HPDE6-E6E7 (cell line): ENCODE measurements at regions not wholly inside any gene's neighbourhood (a gene's known extent, or its start where the extent isn't known, plus 50 kb on each side); places are given as distances from the start of the nearest gene placed in this dataset.
A peak's percentile ranks its signal among the peaks of the same experiment; 100 is the strongest.
"Not testable (repeated sequence)": the region's sequence is repeated elsewhere in the genome, so short reads cannot be mapped to it uniquely, and the experiment has no call there.

ENCODE experiments used
- DNase-seq: peaks from one replicate; pipeline ENCODE4 v3.0.0; 2011; ENCODE audit warnings: missing footprints; ENCODE audit errors: extremely low spot score

DNA sequence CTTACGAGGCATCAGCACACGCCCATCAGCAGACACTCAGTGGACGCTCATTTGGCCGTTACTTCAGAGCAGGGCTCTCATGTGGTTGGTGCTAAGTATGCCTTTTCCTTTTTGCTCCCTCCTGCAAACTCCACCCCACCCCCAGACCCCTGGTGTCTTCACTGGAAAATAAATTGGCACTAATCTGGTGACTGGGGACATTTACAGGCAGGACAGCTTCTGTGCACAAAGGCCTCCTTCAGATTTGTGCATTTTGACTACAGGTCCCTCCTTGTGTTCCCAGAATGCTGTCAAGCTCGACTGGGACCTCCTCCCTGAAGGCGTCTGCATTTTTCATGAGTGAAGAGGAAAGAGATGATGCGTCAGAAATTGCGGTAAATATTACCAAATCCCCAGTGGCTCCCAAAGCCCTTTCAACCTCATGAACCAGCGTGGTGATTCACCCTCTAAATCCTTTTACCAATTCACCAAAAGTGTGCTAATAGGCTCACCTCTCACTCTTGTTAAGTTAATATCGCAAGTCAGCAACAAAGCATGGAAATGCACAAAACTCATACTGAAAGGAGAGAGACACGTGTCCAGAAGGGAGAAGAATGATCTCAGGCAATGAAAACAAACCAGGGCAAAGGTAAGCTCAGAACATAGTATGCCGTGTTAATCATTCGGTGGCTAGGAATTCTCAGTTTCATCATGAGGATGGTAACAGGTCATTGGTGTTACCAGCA lies 119.0 kb downstream of the NKX6-1 start:
- peak; percentile 51 for DNase-seq

DNA sequence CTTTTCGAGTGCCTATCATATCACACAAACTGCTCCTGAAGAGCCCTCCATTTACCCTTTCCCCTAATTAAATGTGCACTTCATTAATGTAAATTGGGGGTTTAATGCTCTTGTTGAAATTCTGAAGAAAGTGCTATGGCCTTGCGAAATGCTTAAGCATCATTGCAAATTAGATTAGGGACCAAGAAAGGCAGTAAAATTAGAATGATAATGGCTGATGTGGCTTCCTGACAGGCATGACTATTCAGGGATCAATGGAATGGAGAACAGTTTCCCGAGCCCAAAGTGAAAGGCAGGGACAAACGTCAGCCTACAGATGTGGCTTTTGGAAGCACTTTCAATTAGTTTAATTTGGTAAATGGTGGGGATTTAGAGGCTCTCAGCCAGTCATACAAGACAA lies 120.1 kb downstream of the NKX6-1 start:
- no peak for DNase-seq

DNA sequence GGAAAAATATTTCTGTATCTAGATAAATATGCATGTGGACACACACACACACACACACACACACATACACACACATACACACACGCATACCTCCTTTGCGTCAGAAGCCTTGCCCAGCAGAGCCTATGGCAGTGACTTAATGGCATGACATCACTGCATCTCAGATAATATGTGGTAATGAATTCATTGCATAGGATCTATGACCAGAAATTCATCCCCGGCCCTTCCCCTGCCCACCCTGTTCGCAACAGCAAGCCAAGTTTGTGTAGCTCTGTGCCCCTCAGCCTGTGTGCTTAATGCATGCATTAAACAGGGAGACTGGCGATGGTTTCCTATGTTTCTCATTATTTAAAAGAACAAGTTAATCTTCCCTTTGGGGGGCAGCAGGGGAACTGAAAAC lies 120.7 kb downstream of the NKX6-1 start:
- no peak for DNase-seq

DNA sequence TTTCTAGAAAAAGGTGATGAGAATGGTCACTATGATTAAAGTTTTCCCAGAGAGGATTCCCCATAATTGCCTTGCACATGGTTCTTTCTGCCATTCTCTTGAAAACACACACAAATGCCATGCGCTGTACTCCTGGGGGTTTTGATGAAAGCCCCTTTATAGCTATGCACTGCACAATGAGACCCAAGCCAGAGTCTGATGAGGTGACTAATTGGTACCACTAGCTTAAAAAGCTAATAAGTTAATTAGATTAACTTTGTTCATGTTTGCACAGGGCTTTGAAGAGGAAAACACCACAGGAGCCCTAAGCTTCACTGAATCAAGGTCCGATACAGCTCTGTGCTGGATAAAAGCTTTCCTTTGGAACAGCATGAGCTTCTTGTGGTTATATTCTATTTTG lies 132.2 kb downstream of the NKX6-1 start:
- DNase-seq, result no peak

DNA sequence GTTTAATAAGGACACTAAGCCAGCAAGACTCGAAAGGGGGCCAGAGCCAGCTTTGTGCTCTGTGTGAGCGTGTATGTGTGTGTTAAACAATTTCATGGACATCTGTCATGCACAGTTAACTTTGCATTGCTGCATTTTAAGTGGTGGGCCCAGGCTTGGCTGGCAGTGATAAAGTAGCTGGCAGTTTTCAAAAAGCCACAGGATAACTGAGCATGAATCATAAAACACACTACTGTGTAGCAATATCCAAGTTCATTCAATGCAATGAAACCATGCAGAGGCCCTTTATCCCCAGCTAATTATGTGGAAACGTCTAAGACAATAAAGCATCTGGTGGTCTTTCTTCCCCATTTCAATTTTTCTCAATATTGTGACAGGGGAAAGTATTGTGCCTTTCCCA lies 132.9 kb downstream of the NKX6-1 start:
- no peak for DNase-seq

DNA sequence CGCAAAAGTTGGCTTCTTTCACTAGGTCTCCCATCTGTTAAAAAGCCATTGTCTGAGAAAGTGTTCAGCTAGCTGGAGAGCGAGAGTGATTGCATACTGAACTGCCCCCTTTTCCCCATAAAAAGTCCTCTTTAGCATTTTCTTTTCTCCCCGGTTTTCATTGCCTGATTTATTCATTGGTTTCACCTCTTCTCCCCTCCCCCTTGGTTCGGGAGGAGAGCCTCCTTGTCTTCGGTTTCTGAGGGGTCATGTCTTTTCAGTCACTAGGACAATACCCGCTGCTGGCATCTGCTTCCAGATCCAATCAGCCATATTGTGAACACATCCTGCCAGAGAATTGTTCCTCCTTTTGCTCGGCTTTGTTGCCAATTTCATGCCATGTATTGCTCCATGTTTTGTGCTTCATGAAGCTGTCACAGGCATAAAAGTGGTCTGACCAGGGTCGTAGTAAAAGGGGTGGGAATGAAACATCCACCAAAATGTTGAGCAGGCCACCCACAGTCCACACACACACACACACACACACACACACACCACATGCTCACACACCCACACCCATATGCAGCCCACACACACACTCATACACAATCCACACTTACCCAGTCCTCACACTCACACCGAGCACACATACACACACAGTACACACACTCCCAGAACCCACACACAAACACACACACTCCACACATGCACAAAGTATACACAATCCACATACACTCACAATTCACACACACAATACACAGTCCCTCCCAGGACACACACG lies 136.0 kb downstream of the NKX6-1 start:
- no peak for DNase-seq

DNA sequence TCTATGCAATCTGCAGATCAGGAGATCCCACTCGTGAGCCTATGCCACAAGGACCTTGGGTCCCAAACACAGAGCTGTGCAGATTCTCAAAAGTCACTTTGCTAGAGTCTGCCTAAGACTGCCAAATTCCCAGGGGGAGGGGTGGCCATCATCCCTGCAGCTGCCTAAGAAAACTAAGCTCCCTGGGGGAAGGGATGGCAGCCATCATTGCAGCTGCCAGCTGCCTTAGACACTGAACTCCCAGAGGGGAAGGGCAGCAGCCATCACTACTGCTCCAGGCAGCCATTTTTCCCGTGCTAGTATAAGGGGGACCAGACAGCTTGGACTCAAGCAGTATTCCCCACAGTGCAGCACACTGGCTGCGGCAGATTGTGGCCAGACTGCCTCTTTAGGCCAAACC lies 156.9 kb downstream of the NKX6-1 start:
- DNase-seq, result no peak

DNA sequence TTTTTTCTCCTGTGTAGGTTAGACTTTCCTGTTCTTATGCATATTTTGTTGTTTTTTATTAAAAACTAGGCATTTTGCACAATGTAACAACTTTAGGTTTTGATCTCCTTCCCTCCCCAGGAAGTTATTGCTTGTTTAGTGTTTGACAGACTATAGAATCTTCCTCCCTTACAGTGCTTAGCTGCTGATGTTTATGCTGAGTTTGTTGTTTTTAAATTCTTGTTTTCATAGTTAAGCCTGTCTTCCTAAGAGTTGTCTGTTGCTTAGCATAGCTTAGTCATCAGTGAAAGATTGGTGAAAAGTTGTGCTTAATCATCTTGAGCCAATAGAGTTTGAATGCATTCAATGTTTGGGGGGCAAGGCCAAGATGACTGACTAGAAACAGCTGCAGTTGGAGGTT lies 157.5 kb downstream of the NKX6-1 start:
- DNase-seq, result no peak

DNA sequence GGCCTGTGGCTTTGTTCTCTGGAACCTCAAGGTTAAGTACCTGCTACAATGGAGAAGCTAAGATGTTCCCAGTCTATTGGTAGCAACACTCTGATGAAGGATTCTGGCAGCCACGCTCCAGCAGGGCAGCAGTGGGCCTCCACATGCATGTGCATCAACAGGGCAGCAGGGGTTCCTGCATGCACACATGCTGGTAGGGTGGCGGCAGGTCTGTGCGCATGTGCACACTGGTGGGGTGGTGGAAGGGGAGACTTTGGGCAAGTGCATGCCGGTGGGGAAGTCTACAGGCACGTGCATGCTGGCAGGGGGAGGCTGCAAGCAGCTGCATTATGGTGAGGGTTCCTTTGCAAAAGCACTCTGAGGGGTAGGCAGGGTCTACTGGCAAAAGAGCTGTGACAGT lies 160.7 kb downstream of the NKX6-1 start:
- no peak for DNase-seq

DNA sequence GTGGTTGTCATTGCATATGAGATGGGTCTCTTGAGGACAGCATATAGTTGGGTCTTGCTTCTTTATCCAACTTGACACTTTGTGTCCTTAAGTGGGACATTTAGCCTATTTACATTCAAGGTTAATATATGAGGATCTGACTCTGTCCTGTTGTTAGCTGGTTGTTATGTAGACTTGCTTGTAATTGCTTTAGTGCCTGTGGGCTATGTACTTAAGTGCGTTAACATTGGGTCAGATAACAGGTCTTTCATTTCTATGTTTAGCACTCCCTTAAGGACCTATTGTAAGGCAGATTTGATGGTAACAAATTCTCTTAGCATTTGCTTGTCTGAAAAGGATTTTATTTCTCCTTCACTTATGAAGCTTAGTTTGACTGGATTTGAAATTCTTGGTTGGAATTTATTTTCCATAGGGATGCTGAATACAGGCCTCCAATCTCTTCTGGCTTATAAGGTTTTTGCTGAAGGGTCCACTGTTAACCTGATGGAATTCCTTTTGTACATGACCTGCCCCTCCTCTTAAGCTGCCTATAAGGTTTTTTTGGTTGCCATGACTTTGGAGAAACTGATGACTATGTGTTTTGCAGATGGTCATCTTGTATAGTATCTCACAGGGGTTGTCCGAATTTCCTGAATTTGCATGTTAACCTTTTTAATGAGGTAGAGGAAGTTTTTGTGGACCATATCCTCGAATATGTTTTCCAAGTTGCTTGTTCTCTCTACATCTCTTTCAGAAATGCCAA lies 162.0 kb downstream of the NKX6-1 start:
- no peak for DNase-seq

DNA sequence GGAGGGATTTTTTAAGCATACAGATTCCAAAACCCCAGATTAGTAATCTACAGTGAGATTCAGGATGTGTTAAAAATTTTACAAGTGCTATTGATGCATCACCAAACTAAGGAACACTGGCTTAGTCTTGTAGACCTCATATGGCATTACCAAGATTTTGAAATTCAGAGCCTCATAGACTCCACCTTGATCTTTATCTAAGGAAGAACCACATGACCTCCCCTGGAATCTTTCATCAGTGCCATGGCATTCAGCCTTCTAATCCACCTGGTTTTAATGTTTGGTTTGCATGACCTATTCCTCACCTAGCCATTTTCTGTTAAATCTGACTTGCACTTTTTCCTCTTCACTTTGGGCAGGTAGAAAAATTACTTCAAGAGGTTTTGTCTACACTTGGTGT lies 171.6 kb downstream of the NKX6-1 start:
- DNase-seq, result no peak

DNA sequence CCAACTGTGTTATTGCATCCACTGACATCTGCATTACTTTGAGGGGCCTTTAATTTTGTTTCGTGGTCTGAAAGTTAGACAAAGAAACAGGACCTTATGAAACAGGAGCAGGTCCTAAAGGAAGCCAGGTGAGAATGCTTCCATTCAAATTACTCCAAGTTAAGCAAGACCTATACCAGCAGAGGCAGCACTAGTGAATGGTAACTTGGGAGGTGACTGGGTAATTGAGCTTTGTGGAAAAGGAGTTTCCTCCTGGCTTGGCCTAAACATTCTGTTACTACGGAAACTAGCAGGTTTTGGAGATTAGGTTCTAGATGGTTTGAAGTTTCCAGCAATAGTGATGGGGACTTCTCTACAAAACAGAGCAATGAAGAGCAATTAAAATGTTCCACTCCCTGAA lies 173.5 kb downstream of the NKX6-1 start:
- DNase-seq, result no peak

DNA sequence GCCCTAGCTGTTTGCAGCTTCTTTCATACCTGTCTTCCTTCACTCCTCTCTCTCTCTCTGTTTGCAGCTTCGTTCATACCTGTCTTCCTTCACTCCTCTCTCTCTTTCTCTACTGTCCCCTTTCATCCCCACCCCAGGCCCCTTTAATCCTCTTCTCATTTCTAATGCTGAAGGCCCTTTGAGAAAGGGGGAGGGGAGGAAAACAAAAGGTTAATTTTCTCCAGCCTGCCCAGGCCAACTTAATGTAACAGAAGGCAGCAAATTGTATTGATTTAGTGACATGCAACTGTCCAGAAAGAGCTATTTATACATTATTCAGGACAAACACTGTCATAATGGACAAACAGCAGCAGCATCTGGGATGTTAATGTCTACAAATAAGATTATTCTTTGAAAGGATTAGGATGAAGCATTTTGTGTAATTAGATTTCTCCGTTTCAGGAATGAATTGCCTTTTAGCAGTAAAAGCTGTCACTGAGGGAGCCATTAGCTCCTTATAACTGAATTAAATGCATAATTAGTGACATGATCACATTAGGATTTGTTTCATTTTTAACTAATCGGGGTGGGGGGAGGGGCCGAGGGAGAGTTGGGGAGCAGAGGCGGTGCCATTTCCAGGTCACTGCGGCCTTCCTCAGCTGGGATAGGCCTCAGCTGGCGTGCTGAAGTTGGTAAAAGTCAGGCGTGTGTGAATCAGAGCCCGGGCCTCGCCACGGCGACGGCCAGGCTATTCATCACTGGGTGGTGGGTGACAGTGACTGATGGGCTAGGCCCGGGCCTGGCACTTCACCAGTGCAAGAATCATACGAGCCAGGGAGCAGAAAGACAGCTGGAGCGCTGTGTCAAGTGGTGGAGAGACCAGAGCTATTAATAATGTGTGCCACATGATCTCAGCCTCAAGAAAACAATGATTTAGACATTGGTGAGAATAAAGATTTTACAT lies 174.5 kb downstream of the NKX6-1 start:
- DNase-seq, result no peak

DNA sequence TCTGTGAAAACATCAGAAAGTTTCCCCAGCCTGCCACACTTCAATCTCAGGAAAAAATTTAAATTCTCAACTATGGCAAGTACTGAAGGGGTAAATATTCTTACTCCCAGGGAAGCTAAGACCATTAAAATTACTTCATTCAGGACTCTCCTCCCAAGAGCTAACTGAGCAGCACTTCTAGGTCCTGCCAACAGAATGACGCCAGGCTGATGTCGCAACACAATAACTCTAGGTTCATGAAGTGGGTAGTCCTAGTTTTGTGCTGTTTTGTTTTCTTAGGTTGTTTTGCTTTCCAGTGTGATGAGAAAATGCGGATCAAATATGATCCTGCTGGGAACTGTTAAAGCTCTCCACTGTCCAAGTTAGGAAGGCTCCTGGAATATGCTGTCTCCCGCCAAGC lies 180.0 kb downstream of the NKX6-1 start:
- DNase-seq, result no peak

DNA sequence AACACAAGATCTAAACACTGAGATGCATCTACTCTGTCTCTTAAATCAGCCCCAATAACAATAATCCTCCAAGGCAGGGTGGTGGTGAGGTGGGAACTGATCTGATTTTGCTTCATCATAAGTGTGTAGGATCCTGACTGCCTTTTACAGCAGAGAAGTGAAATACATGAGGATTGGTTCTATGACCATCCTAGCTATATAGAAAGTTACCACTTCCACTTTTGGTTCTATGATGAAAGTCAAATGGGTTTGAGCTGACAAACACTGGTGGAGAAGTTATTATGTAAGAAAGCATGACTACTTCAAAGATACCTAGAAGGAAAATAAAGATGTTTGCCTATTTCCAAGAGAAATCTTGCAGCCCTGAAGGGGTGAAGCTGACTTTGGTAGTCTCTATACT lies 181.6 kb downstream of the NKX6-1 start:
- DNase-seq, result no peak

DNA sequence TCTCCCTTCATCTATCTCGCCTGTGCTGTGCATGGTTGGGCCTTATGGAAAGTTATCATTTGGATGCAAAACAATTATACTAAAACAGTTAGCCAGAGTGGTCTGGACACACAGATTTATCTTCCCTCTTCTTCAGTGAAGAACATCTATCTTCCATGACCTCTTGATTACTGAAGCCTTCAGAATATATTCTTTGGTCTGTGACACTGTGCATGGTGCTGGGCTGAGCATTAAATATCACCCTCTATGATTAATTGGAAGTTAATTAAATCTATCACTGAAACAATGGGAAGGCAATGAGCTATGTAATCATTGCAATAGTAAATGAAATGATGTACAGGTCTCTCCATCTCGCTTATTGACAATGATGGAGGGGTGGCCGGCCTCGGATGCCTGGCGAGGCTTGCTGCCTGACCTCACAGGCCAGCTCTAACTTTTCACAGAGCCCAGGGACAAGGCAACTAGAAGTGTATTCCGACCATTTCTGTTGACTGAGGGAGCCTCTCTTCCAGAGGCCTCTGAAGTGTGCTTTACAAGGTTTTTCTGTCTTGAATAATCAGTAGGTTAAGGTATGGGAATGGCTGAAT lies 186.6 kb downstream of the NKX6-1 start:
- no peak for DNase-seq

DNA sequence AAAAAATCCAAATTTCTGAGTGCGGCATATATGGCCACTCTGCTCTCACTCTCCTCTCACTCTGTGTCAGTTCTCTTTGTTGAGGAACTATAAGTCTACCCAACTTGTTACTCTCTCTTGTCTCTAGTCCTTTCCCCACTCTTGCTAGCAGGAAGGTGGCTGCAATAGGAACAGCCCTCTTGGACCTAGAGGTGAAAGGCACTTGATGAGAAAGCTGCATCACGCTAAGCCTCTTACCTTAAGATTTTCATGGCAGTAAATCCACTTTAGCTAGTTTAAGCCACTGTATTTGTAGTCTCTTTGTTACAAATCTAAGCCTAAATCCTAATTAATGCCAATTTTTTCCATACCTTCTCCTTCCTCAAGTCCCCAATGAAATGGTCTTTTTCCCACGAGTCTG lies 189.9 kb downstream of the NKX6-1 start:
- DNase-seq, result no peak

DNA sequence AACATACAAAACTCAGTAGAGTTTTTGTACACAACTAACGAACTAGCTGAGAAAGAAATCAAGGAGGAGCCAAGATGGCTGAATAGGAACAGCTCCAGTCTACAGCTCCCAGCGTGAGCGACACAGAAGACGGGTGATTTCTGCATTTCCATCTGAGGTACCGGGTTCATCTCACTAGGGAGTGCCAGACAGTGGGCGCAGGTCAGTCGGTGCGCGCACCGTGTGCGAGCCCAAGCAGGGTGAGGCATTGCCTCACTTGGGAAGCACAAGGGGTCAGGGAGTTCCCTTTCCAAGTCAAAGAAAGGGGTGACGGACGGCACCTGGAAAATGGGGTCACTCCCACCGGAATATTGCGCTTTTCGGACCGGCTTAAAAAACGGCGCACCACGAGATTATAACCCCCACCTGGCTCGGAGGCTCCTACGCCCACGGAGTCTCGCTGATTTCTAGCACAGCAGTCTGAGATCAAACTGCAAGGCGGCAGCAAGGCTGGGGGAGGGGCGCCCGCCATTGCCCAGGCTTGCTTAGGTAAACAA lies 200.3 kb downstream of the NKX6-1 start:
- not testable (repeated sequence) for DNase-seq

DNA sequence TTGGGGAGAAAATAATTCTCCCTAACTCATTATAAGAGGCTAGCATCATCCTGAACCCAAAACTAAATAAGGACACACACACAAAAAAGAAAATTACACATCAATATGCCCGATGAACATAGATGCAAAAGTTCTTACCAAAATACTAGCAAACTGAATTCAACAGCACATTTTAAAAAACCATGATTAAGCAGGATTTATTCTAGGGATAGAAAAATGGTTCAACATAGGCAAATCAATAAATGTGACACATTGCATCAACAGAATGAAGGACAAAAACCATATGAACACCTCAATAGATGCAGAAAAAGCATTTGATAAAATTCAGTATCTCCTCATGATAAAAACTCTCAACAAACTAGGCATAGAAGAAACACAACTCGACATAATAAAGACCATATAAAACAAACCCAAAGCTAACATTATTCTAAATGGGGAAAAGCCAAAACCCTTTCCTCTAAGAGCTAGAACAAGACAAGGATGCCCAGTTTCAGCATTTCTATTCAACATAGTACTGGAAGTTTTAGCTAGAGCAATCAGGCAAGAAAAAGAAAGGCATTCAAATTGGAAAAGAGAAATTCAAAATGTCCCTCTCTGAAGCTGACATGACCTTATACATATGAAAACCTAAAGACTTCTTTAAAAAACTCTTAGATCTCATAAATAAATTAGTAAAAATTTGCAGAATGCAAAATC lies 200.9 kb downstream of the NKX6-1 start:
- DNase-seq, result no peak

DNA sequence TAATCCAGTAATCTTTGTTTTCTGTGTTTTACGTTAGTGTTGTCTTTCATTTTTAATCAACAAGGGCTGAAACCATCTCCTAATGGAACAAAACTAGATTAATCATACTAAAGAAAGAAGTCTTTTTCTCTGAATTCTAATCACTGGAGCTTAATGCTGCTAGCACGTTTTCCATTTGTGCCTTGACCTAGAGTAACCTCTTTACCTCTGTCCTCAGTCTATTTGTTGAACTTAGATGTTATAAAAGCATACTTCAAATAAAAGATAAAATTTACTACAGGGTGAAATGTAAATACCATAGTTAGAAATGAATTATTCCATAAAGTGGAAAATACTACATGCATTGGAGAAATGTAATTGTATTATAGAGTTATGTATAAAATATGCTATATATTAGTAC lies 207.1 kb downstream of the NKX6-1 start:
- DNase-seq, result no peak
